CD4-positive, alpha-beta T cell (primary cell): ENCODE measurements at regions not wholly inside any gene's neighbourhood (a gene's known extent, or its start where the extent isn't known, plus 50 kb on each side); places are given as distances from the start of the nearest gene placed in this dataset.

ENCODE experiments used
- ATAC-seq: fragments of 200-7000 bp; cut with Tn5 transposase; one replicate; pipeline ENCODE4 v1.10.0; 2022; ENCODE audit warnings: mild to moderate bottlenecking; ENCODE audit not compliant: poor library complexity
- CTCF ChIA-PET: fragments of 350-600 bp; sonication (Branson Sonifier 250); formaldehyde crosslinking; loops from one replicate; lab custom pipeline; 2021; ENCODE audit warnings: antibody characterized with exemption, inconsistent platforms; lab: Charles Lee
- POLR2A ChIA-PET: fragments of 350-600 bp; sonication (Branson Sonifier 250); formaldehyde crosslinking; loops from one replicate; lab custom pipeline; 2021; ENCODE audit warnings: antibody characterized with exemption, inconsistent platforms; lab: Charles Lee
- DNase-seq, 14 experiments: peaks; one replicate each; pipeline ENCODE4 v3.0.0-alpha.2; 2013 to 2020; ENCODE audit warnings: mixed read lengths in 2 of 14
- H3K27ac ChIP-seq, 2 donors: one replicate each; pipeline versions ENCODE4 v1.5.1 to v1.7.0; 2013; ENCODE audit warnings: low read length in 2 of 2, low read depth in 1 of 2, mild to moderate bottlenecking in 1 of 2
- H3K27me3 ChIP-seq, 2 experiments: 1 replicate in 1 of 2; 2 replicates in 1 of 2; pipeline versions ENCODE4 v1.6.1 to v1.7.0; 2013; ENCODE audit warnings: low read length in 2 of 2, control low read depth in 1 of 2, mild to moderate bottlenecking in 1 of 2, moderate library complexity in 1 of 2; ENCODE audit not compliant: insufficient read depth in 2 of 2, control insufficient read depth in 1 of 2
- H3K36me3 ChIP-seq: one replicate; pipeline ENCODE4 v1.6.1; 2013; ENCODE audit warnings: low read length, control low read depth; ENCODE audit not compliant: insufficient read depth
- H3K4me1 ChIP-seq: one replicate; pipeline ENCODE4 v1.6.1; 2013; ENCODE audit warnings: low read length, control low read depth; ENCODE audit not compliant: insufficient read depth
- H3K4me3 ChIP-seq: one replicate; pipeline ENCODE4 v1.5.1; 2013; ENCODE audit warnings: mild to moderate bottlenecking, low read length, moderate library complexity
- H3K9me3 ChIP-seq, 2 experiments: 1 replicate in 1 of 2; 2 replicates in 1 of 2; pipeline versions ENCODE4 v1.6.1 to v1.7.0; 2013; ENCODE audit warnings: low read length in 2 of 2, mild to moderate bottlenecking in 2 of 2, control low read depth in 1 of 2, moderate library complexity in 1 of 2; ENCODE audit not compliant: control insufficient read depth in 1 of 2, insufficient read depth in 1 of 2
- H3K27ac Mint-ChIP-seq: one replicate; pipeline ENCODE4 v1.8.0; 2020; ENCODE audit warnings: mixed read lengths
- H3K27me3 Mint-ChIP-seq: one replicate; pipeline ENCODE4 v1.8.0; 2021; ENCODE audit warnings: mixed read lengths
- H3K36me3 Mint-ChIP-seq: one replicate; pipeline ENCODE4 v1.8.0; 2021; ENCODE audit warnings: low read depth, mixed read lengths
- H3K4me1 Mint-ChIP-seq: one replicate; pipeline ENCODE4 v1.8.0; 2021; ENCODE audit warnings: low read depth, mixed read lengths
- H3K4me3 Mint-ChIP-seq: one replicate; pipeline ENCODE4 v1.8.0; 2020; ENCODE audit warnings: mild to moderate bottlenecking, mixed read lengths
- H3K9me3 Mint-ChIP-seq: one replicate; pipeline ENCODE4 v1.8.0; 2020; ENCODE audit warnings: mixed read lengths
- intact Hi-C, 2 experiments: fragments of 100-400 bp; cut with DNase I in 1 of 2; cut with micrococcal nuclease in 1 of 2; formaldehyde crosslinking; loops; one replicate each; pipeline versions ENCODE4 v1.15.1 to v1.9.0; 2023 to 2025; cut with DNase I, micrococcal nuclease
- TF ChIP-seq, protein P1 (sequence below): fragments of 200-600 bp; IDR thresholded peaks from one replicate; pipeline ENCODE4 v1.8.0; 2022; ENCODE audit warnings: antibody characterized with exemption, mild to moderate bottlenecking

DNA sequence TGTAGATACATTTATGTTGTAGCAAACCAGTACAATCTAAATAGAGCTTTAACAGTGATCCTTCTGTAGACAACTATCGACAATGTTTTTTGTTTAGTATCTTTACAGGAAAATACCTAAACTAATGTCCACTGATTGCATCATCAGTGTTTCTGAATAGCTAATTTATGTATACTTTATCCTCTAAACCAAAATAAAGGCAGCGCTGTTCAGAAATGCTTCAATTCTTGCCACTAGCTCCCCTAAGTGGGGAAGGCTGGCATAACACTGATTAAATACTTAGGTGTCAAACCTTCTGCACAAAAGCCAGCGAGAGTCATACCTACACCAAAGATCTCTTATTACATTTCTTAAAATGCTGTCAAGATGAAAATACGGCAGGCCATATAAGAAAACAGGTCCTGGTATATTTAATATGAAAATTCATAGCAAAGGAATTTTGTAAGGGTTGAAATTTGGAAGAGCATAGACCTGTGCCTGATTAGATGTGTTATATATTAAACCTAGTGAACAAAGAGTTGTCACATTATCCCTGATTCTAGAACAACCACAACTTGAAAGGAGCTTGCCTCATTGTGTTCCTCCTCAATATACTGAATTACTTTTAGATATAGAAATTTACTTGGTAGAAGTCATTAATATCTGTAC lies 1693.4 kb upstream of the SLC39A10 start:
- CTCF ChIA-PET, result no interaction called here
- peaks cover 0 to 3% of the 10 kb centered on the region in 2 experiments for H3K9me3 ChIP-seq
- no peak for DNase-seq

DNA sequence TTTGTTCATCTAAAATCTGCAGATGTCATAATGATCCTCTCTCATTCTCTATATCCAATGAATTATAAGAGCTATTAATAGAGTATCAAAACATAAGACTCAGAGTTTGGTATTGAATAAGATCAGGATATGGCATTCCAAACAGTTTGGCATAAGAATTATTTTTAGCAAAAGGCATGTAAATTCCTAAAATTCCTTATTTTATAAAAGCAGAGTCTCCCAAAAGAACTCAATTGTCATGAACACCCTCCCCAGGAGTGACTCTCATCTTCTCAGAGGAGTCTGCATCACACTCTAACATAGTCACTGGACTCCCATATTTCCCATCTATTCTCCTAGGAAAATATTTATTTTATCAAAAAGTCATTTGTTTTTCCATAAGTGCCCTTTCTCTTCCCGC lies 1710.2 kb upstream of the SLC39A10 start:
- Histone ChIP-seq H3K36me3 (no peaks in the 10 kb centered on the region), H3K4me3 (no peak overlapping the region), H3K27me3 (no peaks in the 10 kb centered on the region), H3K4me1 (no peaks in the 10 kb centered on the region), H3K27ac (no peak overlapping the region), H3K9me3 (no peaks in the 10 kb centered on the region)
- DNase-seq (no peak), ATAC-seq (no peak)
- intact Hi-C loops, result no loop called here
- H3K4me1 Mint-ChIP-seq, result no peaks in the 10 kb centered on the region
- H3K36me3 Mint-ChIP-seq, result no peaks in the 10 kb centered on the region
- no peak overlapping the region for H3K27ac Mint-ChIP-seq
- no peaks in the 10 kb centered on the region for H3K27me3 Mint-ChIP-seq
- CTCF ChIA-PET, result no interaction called here
- POLR2A ChIA-PET, result no interaction called here
- TF ChIP-seq, protein P1, sequence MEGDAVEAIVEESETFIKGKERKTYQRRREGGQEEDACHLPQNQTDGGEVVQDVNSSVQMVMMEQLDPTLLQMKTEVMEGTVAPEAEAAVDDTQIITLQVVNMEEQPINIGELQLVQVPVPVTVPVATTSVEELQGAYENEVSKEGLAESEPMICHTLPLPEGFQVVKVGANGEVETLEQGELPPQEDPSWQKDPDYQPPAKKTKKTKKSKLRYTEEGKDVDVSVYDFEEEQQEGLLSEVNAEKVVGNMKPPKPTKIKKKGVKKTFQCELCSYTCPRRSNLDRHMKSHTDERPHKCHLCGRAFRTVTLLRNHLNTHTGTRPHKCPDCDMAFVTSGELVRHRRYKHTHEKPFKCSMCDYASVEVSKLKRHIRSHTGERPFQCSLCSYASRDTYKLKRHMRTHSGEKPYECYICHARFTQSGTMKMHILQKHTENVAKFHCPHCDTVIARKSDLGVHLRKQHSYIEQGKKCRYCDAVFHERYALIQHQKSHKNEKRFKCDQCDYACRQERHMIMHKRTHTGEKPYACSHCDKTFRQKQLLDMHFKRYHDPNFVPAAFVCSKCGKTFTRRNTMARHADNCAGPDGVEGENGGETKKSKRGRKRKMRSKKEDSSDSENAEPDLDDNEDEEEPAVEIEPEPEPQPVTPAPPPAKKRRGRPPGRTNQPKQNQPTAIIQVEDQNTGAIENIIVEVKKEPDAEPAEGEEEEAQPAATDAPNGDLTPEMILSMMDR, result no peak
- H3K9me3 Mint-ChIP-seq, result no peaks in the 10 kb centered on the region
- no peak overlapping the region for H3K4me3 Mint-ChIP-seq

More for the DNA sequence above, 1693.4 kb upstream of the SLC39A10 start:
- Histone ChIP-seq H3K36me3 (no peaks in the 10 kb centered on the region), H3K27me3 (no peaks in the 10 kb centered on the region), H3K4me3 (no peak overlapping the region), H3K4me1 (no peaks in the 10 kb centered on the region), H3K27ac (no peak overlapping the region)
- no peaks in the 10 kb centered on the region for H3K4me1 Mint-ChIP-seq
- no peak overlapping the region for H3K4me3 Mint-ChIP-seq
- no peak for ATAC-seq
- TF ChIP-seq, protein P1, result no peak
- H3K36me3 Mint-ChIP-seq, result no peaks in the 10 kb centered on the region
- no peaks in the 10 kb centered on the region for H3K9me3 Mint-ChIP-seq
- no peaks in the 10 kb centered on the region for H3K27me3 Mint-ChIP-seq
- no peak overlapping the region for H3K27ac Mint-ChIP-seq
- POLR2A ChIA-PET, result no interaction called here
- intact Hi-C loops, result no loop called here

DNA sequence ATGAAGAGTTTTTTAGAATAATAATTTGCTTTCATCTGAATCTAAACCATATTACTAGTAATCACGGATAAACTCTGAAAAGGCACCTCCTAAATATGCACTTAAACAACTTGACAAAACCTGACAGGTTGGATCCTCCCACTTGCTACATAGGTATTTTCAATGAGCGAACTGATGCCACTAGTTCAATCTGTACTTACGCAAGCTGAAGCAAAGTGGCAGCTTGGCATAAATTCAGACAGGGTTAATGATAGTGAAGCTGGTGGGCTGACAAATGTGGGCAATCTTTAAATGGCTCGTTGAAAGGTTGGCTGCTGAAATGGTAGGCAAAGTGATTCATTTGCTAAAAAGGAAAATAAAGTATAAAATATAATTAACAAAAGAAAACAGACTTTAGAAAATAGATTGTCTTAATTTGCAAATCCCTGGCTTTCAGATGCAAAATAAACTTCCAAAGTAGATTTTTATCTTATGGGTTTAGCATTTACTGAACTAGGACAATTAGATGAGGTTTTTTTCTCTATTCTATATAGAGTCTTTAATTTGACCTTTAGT lies 1713.5 kb upstream of the SLC39A10 start:
- Mint-ChIP-seq H3K9me3 (no peaks in the 10 kb centered on the region), H3K27me3 (no peaks in the 10 kb centered on the region), H3K36me3 (no peaks in the 10 kb centered on the region), H3K27ac (no peak overlapping the region), H3K4me3 (no peak overlapping the region), H3K4me1 (no peaks in the 10 kb centered on the region)
- TF ChIP-seq, protein P1, result no peak
- intact Hi-C loops, result no loop called here
- Histone ChIP-seq H3K36me3 (no peaks in the 10 kb centered on the region), H3K4me3 (no peak overlapping the region), H3K27ac (no peak overlapping the region), H3K27me3 (no peaks in the 10 kb centered on the region), H3K4me1 (no peaks in the 10 kb centered on the region), H3K9me3 (no peaks in the 10 kb centered on the region)
- no peak for DNase-seq
- ChIA-PET POLR2A (no interaction called here), CTCF (no interaction called here)
- ATAC-seq, result no peak
